ENCODE measurements at regions not wholly inside any gene's neighbourhood (a gene's known extent, or its start where the extent isn't known, plus 50 kb on each side); places are given as distances from the start of the nearest gene placed in this dataset.

GRCh38 chr22:44599084-44599483 lies 101.1 kb upstream of the RTL6 start:
- Histone ChIP-seq H3K9me3 (replicated peaks; ENCODE audit: control insufficient read depth, insufficient read depth, low read length) (no peaks in the 10 kb centered on the region), H3K9ac (replicated peaks; ENCODE audit: extremely low read depth, insufficient read depth, low read length) (no peak overlapping the region), H3K36me3 (ENCODE audit: control insufficient read depth in 2 of 2, extremely low read depth in 1 of 2, insufficient read depth in 2 of 2, low read length in 2 of 2) (no peaks in the 10 kb centered on the region), H4K20me1 (replicated peaks; ENCODE audit: control insufficient read depth, extremely low read depth, insufficient read depth, low read length) (no peaks in the 10 kb centered on the region), H3K4me2 (ENCODE audit: insufficient read depth, low read length) (no peak overlapping the region), H3K4me3 (replicated peaks in 1 of 3; ENCODE audit: insufficient read depth in 1 of 3, low read depth in 1 of 3, low read length in 3 of 3) (no peak overlapping the region), H3K27ac (ENCODE audit: insufficient read depth, low read depth, low read length) (no peak overlapping the region), H3K9me1 (replicated peaks; ENCODE audit: control insufficient read depth, extremely low read depth, insufficient read depth, low read length) (no peaks in the 10 kb centered on the region), H3K27me3 (ENCODE audit: control insufficient read depth in 2 of 2, insufficient read depth in 2 of 2, low read length in 2 of 2) (peaks cover 0 to 3% of the 10 kb centered on the region in 2 experiments), H3K79me2 (ENCODE audit: control insufficient read depth, insufficient read depth, low read length) (no peaks in the 10 kb centered on the region), H2AFZ (ENCODE audit: low read depth, low read length) (no peak overlapping the region), H3K4me1 (ENCODE audit: control insufficient read depth, extremely low read depth, insufficient read depth, low read length) (no peaks in the 10 kb centered on the region)
- DNase-seq (ENCODE audit: low read depth, low spot score) (no peak), FAIRE-seq (no peak)
- ChIA-PET CTCF (interaction anchor here (1.0 kb wide), 1 partner anchor 86 kb away, joined by 3 read pairs; no protein-coding TSS in a partner anchor), POLR2A (interaction anchor here (0.6 to 0.7 kb wide), 2 partner anchors 28 to 698 kb away, joined by 3 to 5 read pairs; no protein-coding TSS in a partner anchor)
- BruUV-seq (replicated peaks): no TSS peak
- TF ChIP-seq GATA2 (IDR thresholded peaks at IDR 0.05; ENCODE audit: insufficient read depth, insufficient read length, low read depth, low read length): no peak
- no peak for TF ChIP-seq POLR2A (IDR thresholded peaks at IDR 0.05; ENCODE audit: low read depth, low read length)
- no peak for TF ChIP-seq EZH2 (IDR thresholded peaks at IDR 0.05; ENCODE audit: borderline replicate concordance, low read depth, low read length, severe bottlenecking)
- TF ChIP-seq MYC (IDR thresholded peaks at IDR 0.05; ENCODE audit: low read depth, low read length): no peak
- dilution Hi-C loops (cut with MboI; ENCODE audit: extremely low pct_ligation_motif_present, low sequenced_read_pairs): no loop called here
- intact Hi-C loops (cut with micrococcal nuclease): no loop called here

DNA sequence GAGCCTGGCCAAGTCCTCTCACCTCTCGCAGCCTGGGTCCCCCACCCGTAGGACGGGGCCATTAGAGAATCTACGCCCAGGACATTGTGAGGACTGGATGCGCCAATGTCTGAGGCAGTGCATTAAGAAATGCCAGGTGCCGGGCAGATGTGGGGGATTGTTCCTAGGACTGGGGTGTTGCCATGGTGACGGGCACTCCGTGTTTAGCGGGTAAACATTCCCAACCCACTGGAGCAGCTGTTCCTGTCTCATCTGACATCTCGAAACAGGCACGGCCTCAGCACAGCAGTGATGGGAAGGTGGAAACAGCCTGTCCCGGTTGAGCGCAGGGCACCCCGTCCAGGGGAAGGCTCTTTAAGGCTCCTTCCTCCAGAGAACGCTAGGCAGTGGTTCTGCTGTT lies 99.6 kb upstream of the RTL6 start:
- intact Hi-C loops (cut with micrococcal nuclease) (no loop called here), dilution Hi-C loops (cut with MboI; ENCODE audit: extremely low pct_ligation_motif_present, low sequenced_read_pairs) (no loop called here)
- Histone ChIP-seq H3K4me3 (replicated peaks in 1 of 3; ENCODE audit: insufficient read depth in 1 of 3, low read depth in 1 of 3, low read length in 3 of 3) (no peak overlapping the region), H3K4me2 (ENCODE audit: insufficient read depth, low read length) (no peak overlapping the region), H2AFZ (ENCODE audit: low read depth, low read length) (no peak overlapping the region), H3K4me1 (ENCODE audit: control insufficient read depth, extremely low read depth, insufficient read depth, low read length) (no peaks in the 10 kb centered on the region), H3K36me3 (ENCODE audit: control insufficient read depth in 2 of 2, extremely low read depth in 1 of 2, insufficient read depth in 2 of 2, low read length in 2 of 2) (no peaks in the 10 kb centered on the region), H3K9ac (replicated peaks; ENCODE audit: extremely low read depth, insufficient read depth, low read length) (no peak overlapping the region), H3K27ac (ENCODE audit: insufficient read depth, low read depth, low read length) (no peak overlapping the region), H4K20me1 (replicated peaks; ENCODE audit: control insufficient read depth, extremely low read depth, insufficient read depth, low read length) (no peaks in the 10 kb centered on the region), H3K9me1 (replicated peaks; ENCODE audit: control insufficient read depth, extremely low read depth, insufficient read depth, low read length) (no peaks in the 10 kb centered on the region), H3K9me3 (replicated peaks; ENCODE audit: control insufficient read depth, insufficient read depth, low read length) (no peaks in the 10 kb centered on the region), H3K27me3 (ENCODE audit: control insufficient read depth in 2 of 2, insufficient read depth in 2 of 2, low read length in 2 of 2) (peaks cover 0 to 3% of the 10 kb centered on the region in 2 experiments), H3K79me2 (ENCODE audit: control insufficient read depth, insufficient read depth, low read length) (no peaks in the 10 kb centered on the region)
- DNase-seq (ENCODE audit: low read depth, low spot score) (no peak), FAIRE-seq (no peak)
- CTCF ChIA-PET: no interaction called here
- POLR2A ChIA-PET: no interaction called here
- TF ChIP-seq POLR2AphosphoS5 (IDR thresholded peaks at IDR 0.05; ENCODE audit: insufficient read depth, low read depth, low read length): no peak
- TF ChIP-seq EZH2 (IDR thresholded peaks at IDR 0.05; ENCODE audit: borderline replicate concordance, low read depth, low read length, severe bottlenecking): no peak
- no peak for TF ChIP-seq MYC (IDR thresholded peaks at IDR 0.05; ENCODE audit: low read depth, low read length)
- no peak for TF ChIP-seq GATA2 (IDR thresholded peaks at IDR 0.05; ENCODE audit: insufficient read depth, insufficient read length, low read depth, low read length)
- no peak for TF ChIP-seq POLR2A (IDR thresholded peaks at IDR 0.05; ENCODE audit: low read depth, low read length)
- TF ChIP-seq FOS (IDR thresholded peaks at IDR 0.05; ENCODE audit: borderline replicate concordance, insufficient read depth, low read length): no peak
- TF ChIP-seq MAX (IDR thresholded peaks at IDR 0.05; ENCODE audit: insufficient read depth, insufficient read length): no peak
- TF ChIP-seq, protein P1, sequence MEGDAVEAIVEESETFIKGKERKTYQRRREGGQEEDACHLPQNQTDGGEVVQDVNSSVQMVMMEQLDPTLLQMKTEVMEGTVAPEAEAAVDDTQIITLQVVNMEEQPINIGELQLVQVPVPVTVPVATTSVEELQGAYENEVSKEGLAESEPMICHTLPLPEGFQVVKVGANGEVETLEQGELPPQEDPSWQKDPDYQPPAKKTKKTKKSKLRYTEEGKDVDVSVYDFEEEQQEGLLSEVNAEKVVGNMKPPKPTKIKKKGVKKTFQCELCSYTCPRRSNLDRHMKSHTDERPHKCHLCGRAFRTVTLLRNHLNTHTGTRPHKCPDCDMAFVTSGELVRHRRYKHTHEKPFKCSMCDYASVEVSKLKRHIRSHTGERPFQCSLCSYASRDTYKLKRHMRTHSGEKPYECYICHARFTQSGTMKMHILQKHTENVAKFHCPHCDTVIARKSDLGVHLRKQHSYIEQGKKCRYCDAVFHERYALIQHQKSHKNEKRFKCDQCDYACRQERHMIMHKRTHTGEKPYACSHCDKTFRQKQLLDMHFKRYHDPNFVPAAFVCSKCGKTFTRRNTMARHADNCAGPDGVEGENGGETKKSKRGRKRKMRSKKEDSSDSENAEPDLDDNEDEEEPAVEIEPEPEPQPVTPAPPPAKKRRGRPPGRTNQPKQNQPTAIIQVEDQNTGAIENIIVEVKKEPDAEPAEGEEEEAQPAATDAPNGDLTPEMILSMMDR (IDR thresholded peaks at IDR 0.05; ENCODE audit: extremely low read depth in 1 of 2, insufficient read depth in 1 of 2, low read depth in 1 of 2, low read length in 2 of 2): no peak
- BruUV-seq (replicated peaks): no TSS peak

Measured in endothelial cell of umbilical vein (primary cell).